HG03108 (cell line): ENCODE measurements at regions not wholly inside any gene's neighbourhood (a gene's known extent, or its start where the extent isn't known, plus 50 kb on each side); places are given as distances from the start of the nearest gene placed in this dataset.
"Not testable (repeated sequence)": the region's sequence is repeated elsewhere in the genome, so short reads cannot be mapped to it uniquely, and the experiment has no call there.

Source experiments
- ATAC-seq: cut with Tn5 transposase; IDR thresholded peaks from one replicate; pipeline ENCODE4 v1.9.1; 2021; ENCODE audit warnings: moderate library complexity; ENCODE audit not compliant: unreplicated experiment

- no peak for ATAC-seq
Measured at GRCh38 chr7:17552952-17553351, 254.5 kb downstream of the AHR start.

GRCh38 chr7:17554341-17555015, 256.0 kb downstream of the AHR start:
- ATAC-seq, result no peak

GRCh38 chr7:17556247-17556956, 257.9 kb downstream of the AHR start:
- ATAC-seq, result no peak

- ATAC-seq, result no peak
Measured at GRCh38 chr7:17557251-17557671, 258.8 kb downstream of the AHR start.

GRCh38 chr7:17558135-17558534, 259.7 kb downstream of the AHR start:
- ATAC-seq, result no peak

GRCh38 chr7:17558558-17559332, 260.3 kb downstream of the AHR start:
- ATAC-seq, result no peak

- ATAC-seq, result no peak
Measured at GRCh38 chr7:17559388-17559787, 260.9 kb downstream of the AHR start.

GRCh38 chr7:17560516-17560915, 262.1 kb downstream of the AHR start:
- ATAC-seq, result no peak

- ATAC-seq, result no peak
Measured at GRCh38 chr7:17560966-17561365, 262.5 kb downstream of the AHR start.

- ATAC-seq, result no peak
Measured at GRCh38 chr7:17564678-17565212, 266.3 kb downstream of the AHR start.

GRCh38 chr7:17580141-17580540, 281.7 kb downstream of the AHR start:
- no peak for ATAC-seq

GRCh38 chr7:17580856-17581255, 282.4 kb downstream of the AHR start:
- no peak for ATAC-seq

GRCh38 chr7:17581301-17581700, 282.8 kb downstream of the AHR start:
- no peak for ATAC-seq

- not testable (repeated sequence) for ATAC-seq
Measured at GRCh38 chr7:17582696-17583095, 284.2 kb downstream of the AHR start.

- no peak for ATAC-seq
Measured at GRCh38 chr7:17583786-17584185, 285.3 kb downstream of the AHR start.

GRCh38 chr7:17584822-17585221, 286.4 kb downstream of the AHR start:
- no peak for ATAC-seq

- ATAC-seq, result no peak
Measured at GRCh38 chr7:17586711-17587110, 288.3 kb downstream of the AHR start.

GRCh38 chr7:17588730-17589129, 290.3 kb downstream of the AHR start:
- no peak for ATAC-seq

GRCh38 chr7:17589671-17590070, 291.2 kb downstream of the AHR start:
- no peak for ATAC-seq

- ATAC-seq, result no peak
Measured at GRCh38 chr7:17590221-17590620, 291.8 kb downstream of the AHR start.

GRCh38 chr7:17593819-17594419, 295.5 kb downstream of the AHR start:
- ATAC-seq, result no peak
